GM12878 (cell line): ENCODE measurements at regions not wholly inside any gene's neighbourhood (a gene's known extent, or its start where the extent isn't known, plus 50 kb on each side); places are given as distances from the start of the nearest gene placed in this dataset.

ENCODE experiments used
- ATAC-seq: fragments of 200-7000 bp; cut with Tn5 transposase; 3 replicates; pipeline ENCODE4 v1.9.1; 2020; ENCODE audit warnings: mild to moderate bottlenecking, moderate library complexity
- BruUV-seq: library from RNA; stranded (reverse); fragments of 400-500 nt; replicated peaks from 2 replicates; lab custom pipeline; 2021; lab: Mats Ljungman, UMichigan
- CTCF ChIA-PET: fragments of 300-600 bp; sonication (Branson Sonifier 250); formaldehyde crosslinking; extraction: SDS; loops from one replicate; lab custom pipeline; 2021; ENCODE audit warnings: inconsistent platforms; lab: Yijun Ruan, JAX
- POLR2A ChIA-PET: fragments of 350-600 bp; formaldehyde crosslinking; extraction: SDS; loops from one replicate; lab custom pipeline; 2021; ENCODE audit warnings: inconsistent platforms; lab: Charles Lee
- RAD21 ChIA-PET: fragments of 300-600 bp; sonication (Branson Sonifier 250); formaldehyde crosslinking; loops from one replicate; lab custom pipeline; 2023; ENCODE audit warnings: antibody characterized with exemption; ENCODE audit not compliant: unreplicated experiment; lab: Charles Lee
- SMC1A ChIA-PET: fragments of 300-600 bp; sonication (Branson Sonifier 250); formaldehyde crosslinking; loops from one replicate; lab custom pipeline; 2023; ENCODE audit not compliant: unreplicated experiment, uncharacterized antibody; lab: Charles Lee
- DNase-seq: peaks from one replicate; pipeline ENCODE4 v3.0.0-alpha.2; 2011; ENCODE audit warnings: low read depth, low spot score
- FAIRE-seq: peaks from 3 replicates; lab custom pipeline; 2011; peaks lifted over from hg19 to GRCh38; lab: Jason Lieb, UNC
- H2AFZ ChIP-seq: 2 replicates; pipeline ENCODE4 v1.6.0; 2011; ENCODE audit warnings: low read depth, low read length, control low read depth; ENCODE audit not compliant: control insufficient read depth
- H3K27ac ChIP-seq: 2 replicates; pipeline ENCODE4 v1.5.1; 2011; ENCODE audit warnings: control low read depth; ENCODE audit not compliant: control insufficient read depth, insufficient read depth
- H3K27me3 ChIP-seq, 2 experiments: replicated peaks in 1 of 2; 2 replicates each; pipeline versions ENCODE4 v1.6.0 to v1.6.1; 2011; ENCODE audit warnings: low read length in 1 of 2; ENCODE audit not compliant: control insufficient read depth in 2 of 2, insufficient read depth in 2 of 2
- H3K36me3 ChIP-seq, 2 experiments: 2 replicates each; pipeline ENCODE4 v1.5.1; 2011; ENCODE audit warnings: low read length in 1 of 2; ENCODE audit not compliant: control insufficient read depth in 2 of 2, insufficient read depth in 2 of 2
- H3K4me1 ChIP-seq: 2 replicates; pipeline ENCODE4 v1.6.1; 2011; ENCODE audit warnings: mild to moderate bottlenecking, low read length, moderate library complexity, mixed read lengths; ENCODE audit not compliant: control insufficient read depth, insufficient read depth
- H3K4me2 ChIP-seq: 2 replicates; pipeline ENCODE4 v1.6.0; 2011; ENCODE audit warnings: control low read depth; ENCODE audit not compliant: control insufficient read depth, insufficient read depth
- H3K4me3 ChIP-seq: fragments of 200-600 bp; sonication (generic); 2 replicates; pipeline ENCODE4 v1.5.1; 2016
- H3K79me2 ChIP-seq: 2 replicates; pipeline ENCODE4 v1.6.0; 2011; ENCODE audit warnings: low read length; ENCODE audit not compliant: control insufficient read depth, insufficient read depth
- H3K9ac ChIP-seq: 2 replicates; pipeline ENCODE4 v1.8.0; 2011; ENCODE audit warnings: low read length, control low read depth, mixed read lengths; ENCODE audit not compliant: control insufficient read depth, insufficient read depth
- H3K9me3 ChIP-seq: replicated peaks from 3 replicates; pipeline ENCODE4 v1.5.1; 2011; ENCODE audit warnings: mild to moderate bottlenecking, low read length; ENCODE audit not compliant: control insufficient read depth, insufficient read depth
- H4K20me1 ChIP-seq: 2 replicates; pipeline ENCODE4 v1.6.0; 2011; ENCODE audit not compliant: control insufficient read depth, insufficient read depth
- CBFB ChIP-seq: IDR thresholded peaks from 2 replicates; pipeline ENCODE4 v1.6.1; 2016; ENCODE audit warnings: antibody characterized with exemption, low read depth
- IKZF2 ChIP-seq, 2 experiments: fragments of 450-650 bp; IDR thresholded peaks; 2 replicates each; pipeline ENCODE4 v1.6.1; 2017; ENCODE audit warnings: mild to moderate bottlenecking in 2 of 2, moderate library complexity in 2 of 2
- SIN3A ChIP-seq: IDR thresholded peaks from 2 replicates; pipeline ENCODE4 v1.6.1; 2012; ENCODE audit warnings: low read depth, low read length, improper control_type of control experiment
- SIX5 ChIP-seq: IDR thresholded peaks from 2 replicates; pipeline ENCODE4 v1.6.1; 2011; ENCODE audit warnings: mild to moderate bottlenecking, low read depth, low read length, moderate library complexity; ENCODE audit not compliant: severe bottlenecking
- TAF1 ChIP-seq: IDR thresholded peaks from 2 replicates; pipeline ENCODE4 v1.6.1; 2011; ENCODE audit warnings: mild to moderate bottlenecking, low read depth, low read length, borderline replicate concordance
- ZNF207 ChIP-seq: fragments of 450-650 bp; IDR thresholded peaks from 2 replicates; pipeline ENCODE4 v1.6.1; 2014; ENCODE audit warnings: antibody characterized with exemption, mild to moderate bottlenecking, borderline replicate concordance
- WGBS: methylation state at CpG from one replicate; pipeline ENCODE4 v1.1.6; 2016; ENCODE audit warnings: low lambda C conversion rate; ENCODE audit not compliant: insufficient replicate concordance, insufficient coverage; ENCODE audit errors: missing lambda C conversion rate; 5-methylcytosine and 5-hydroxymethylcytosine counted together
- in situ Hi-C: fragments of 300-500 bp; cut with MboI; formaldehyde crosslinking; loops from 9 replicates; pipeline ENCODE4 v1.14.3; 2018; ENCODE audit warnings: mixed read lengths
- intact Hi-C: fragments of 100-400 bp; cut with micrococcal nuclease; formaldehyde crosslinking; loops from one replicate; pipeline ENCODE4 v1.14.2; 2022; ENCODE audit not compliant: unreplicated experiment
- TF ChIP-seq, protein P1 (sequence below): fragments of 450-650 bp; IDR thresholded peaks from 2 replicates; pipeline ENCODE4 v1.6.1; 2017; ENCODE audit warnings: mild to moderate bottlenecking, moderate library complexity
- TF ChIP-seq, protein P2 (sequence below): fragments of 450-650 bp; IDR thresholded peaks from 2 replicates; pipeline ENCODE4 v1.6.1; 2017; ENCODE audit warnings: mild to moderate bottlenecking, low read depth, inconsistent platforms; ENCODE audit not compliant: poor library complexity, severe bottlenecking
- TF ChIP-seq, protein P3 (sequence below): fragments of 150-350 bp; IDR thresholded peaks from 2 replicates; pipeline ENCODE4 v1.6.1; 2014; ENCODE audit warnings: mild to moderate bottlenecking, low read depth, low read length
- TF ChIP-seq, protein P4 (sequence below): fragments of 450-650 bp; IDR thresholded peaks from 2 replicates; pipeline ENCODE4 v1.6.1; 2018; ENCODE audit warnings: mild to moderate bottlenecking, low read depth, moderate library complexity; ENCODE audit not compliant: partially characterized antibody

DNA sequence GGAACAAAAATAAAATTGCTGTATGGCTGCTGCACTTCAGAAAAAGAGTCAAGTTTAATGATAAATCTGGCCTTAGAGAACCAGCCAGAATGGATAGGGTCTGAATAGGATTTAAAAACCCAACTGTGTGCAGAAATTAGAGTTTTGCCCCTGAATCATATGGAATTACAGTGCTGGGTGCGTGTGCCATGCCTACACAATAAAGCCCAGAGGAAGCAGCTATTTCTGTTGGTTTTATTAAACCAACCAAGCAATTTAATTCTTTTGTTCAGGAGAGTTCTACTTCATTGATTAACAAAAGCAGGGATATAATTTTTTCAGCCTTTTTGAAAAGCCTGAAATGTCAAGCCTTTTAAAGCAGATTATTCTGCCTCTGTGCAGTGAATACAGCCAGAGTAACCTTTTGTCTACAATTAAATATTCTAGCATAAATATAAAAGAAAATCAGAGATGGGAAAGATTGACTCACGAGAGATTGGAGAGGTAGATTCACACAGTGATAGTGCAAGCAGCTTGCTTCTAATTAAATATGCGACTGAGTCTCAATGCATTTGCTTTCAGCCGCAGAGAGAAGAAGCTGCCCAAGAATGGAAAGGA is 66.7 kb upstream of the DNAJC19 start:
- no peaks in the 10 kb centered on the region for H3K27me3 ChIP-seq
- H3K36me3 ChIP-seq = no peaks in the 10 kb centered on the region
- 33% methylated on average over 4 of the region's 4 CpGs for WGBS
- no peak overlapping the region for H3K27ac ChIP-seq
- SMC1A ChIA-PET = interaction anchor here (1.3 kb wide), 1 partner anchor 9 kb away, joined by 3 read pairs; no protein-coding TSS in a partner anchor
- BruUV-seq = no TSS peak
- no peak for FAIRE-seq
- ATAC-seq = no peak
- intact Hi-C loops = no loop called here
- no peak for DNase-seq
- H3K9ac ChIP-seq = no peak overlapping the region
- POLR2A ChIA-PET = no interaction called here
- H3K9me3 ChIP-seq = no peaks in the 10 kb centered on the region
- TF ChIP-seq SIN3A (no peak), TAF1 (no peak), ZNF207 (no peak), SIX5 (no peak), IKZF2 (IDR thresholded peaks at IDR 0.05) (no peak), CBFB (no peak)
- TF ChIP-seq, protein P1, sequence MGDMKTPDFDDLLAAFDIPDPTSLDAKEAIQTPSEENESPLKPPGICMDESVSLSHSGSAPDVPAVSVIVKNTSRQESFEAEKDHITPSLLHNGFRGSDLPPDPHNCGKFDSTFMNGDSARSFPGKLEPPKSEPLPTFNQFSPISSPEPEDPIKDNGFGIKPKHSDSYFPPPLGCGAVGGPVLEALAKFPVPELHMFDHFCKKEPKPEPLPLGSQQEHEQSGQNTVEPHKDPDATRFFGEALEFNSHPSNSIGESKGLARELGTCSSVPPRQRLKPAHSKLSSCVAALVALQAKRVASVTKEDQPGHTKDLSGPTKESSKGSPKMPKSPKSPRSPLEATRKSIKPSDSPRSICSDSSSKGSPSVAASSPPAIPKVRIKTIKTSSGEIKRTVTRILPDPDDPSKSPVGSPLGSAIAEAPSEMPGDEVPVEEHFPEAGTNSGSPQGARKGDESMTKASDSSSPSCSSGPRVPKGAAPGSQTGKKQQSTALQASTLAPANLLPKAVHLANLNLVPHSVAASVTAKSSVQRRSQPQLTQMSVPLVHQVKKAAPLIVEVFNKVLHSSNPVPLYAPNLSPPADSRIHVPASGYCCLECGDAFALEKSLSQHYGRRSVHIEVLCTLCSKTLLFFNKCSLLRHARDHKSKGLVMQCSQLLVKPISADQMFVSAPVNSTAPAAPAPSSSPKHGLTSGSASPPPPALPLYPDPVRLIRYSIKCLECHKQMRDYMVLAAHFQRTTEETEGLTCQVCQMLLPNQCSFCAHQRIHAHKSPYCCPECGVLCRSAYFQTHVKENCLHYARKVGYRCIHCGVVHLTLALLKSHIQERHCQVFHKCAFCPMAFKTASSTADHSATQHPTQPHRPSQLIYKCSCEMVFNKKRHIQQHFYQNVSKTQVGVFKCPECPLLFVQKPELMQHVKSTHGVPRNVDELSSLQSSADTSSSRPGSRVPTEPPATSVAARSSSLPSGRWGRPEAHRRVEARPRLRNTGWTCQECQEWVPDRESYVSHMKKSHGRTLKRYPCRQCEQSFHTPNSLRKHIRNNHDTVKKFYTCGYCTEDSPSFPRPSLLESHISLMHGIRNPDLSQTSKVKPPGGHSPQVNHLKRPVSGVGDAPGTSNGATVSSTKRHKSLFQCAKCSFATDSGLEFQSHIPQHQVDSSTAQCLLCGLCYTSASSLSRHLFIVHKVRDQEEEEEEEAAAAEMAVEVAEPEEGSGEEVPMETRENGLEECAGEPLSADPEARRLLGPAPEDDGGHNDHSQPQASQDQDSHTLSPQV = no peak
- TF ChIP-seq, protein P2, sequence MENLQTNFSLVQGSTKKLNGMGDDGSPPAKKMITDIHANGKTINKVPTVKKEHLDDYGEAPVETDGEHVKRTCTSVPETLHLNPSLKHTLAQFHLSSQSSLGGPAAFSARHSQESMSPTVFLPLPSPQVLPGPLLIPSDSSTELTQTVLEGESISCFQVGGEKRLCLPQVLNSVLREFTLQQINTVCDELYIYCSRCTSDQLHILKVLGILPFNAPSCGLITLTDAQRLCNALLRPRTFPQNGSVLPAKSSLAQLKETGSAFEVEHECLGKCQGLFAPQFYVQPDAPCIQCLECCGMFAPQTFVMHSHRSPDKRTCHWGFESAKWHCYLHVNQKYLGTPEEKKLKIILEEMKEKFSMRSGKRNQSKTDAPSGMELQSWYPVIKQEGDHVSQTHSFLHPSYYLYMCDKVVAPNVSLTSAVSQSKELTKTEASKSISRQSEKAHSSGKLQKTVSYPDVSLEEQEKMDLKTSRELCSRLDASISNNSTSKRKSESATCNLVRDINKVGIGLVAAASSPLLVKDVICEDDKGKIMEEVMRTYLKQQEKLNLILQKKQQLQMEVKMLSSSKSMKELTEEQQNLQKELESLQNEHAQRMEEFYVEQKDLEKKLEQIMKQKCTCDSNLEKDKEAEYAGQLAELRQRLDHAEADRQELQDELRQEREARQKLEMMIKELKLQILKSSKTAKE = no peak
- TF ChIP-seq, protein P3, sequence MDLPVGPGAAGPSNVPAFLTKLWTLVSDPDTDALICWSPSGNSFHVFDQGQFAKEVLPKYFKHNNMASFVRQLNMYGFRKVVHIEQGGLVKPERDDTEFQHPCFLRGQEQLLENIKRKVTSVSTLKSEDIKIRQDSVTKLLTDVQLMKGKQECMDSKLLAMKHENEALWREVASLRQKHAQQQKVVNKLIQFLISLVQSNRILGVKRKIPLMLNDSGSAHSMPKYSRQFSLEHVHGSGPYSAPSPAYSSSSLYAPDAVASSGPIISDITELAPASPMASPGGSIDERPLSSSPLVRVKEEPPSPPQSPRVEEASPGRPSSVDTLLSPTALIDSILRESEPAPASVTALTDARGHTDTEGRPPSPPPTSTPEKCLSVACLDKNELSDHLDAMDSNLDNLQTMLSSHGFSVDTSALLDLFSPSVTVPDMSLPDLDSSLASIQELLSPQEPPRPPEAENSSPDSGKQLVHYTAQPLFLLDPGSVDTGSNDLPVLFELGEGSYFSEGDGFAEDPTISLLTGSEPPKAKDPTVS = no peak
- TF ChIP-seq, protein P4, sequence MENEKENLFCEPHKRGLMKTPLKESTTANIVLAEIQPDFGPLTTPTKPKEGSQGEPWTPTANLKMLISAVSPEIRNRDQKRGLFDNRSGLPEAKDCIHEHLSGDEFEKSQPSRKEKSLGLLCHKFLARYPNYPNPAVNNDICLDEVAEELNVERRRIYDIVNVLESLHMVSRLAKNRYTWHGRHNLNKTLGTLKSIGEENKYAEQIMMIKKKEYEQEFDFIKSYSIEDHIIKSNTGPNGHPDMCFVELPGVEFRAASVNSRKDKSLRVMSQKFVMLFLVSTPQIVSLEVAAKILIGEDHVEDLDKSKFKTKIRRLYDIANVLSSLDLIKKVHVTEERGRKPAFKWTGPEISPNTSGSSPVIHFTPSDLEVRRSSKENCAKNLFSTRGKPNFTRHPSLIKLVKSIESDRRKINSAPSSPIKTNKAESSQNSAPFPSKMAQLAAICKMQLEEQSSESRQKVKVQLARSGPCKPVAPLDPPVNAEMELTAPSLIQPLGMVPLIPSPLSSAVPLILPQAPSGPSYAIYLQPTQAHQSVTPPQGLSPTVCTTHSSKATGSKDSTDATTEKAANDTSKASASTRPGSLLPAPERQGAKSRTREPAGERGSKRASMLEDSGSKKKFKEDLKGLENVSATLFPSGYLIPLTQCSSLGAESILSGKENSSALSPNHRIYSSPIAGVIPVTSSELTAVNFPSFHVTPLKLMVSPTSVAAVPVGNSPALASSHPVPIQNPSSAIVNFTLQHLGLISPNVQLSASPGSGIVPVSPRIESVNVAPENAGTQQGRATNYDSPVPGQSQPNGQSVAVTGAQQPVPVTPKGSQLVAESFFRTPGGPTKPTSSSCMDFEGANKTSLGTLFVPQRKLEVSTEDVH = no peak
- no peak overlapping the region for H3K4me3 ChIP-seq
- no peak overlapping the region for H2AFZ ChIP-seq
- H3K79me2 ChIP-seq = no peaks in the 10 kb centered on the region
- CTCF ChIA-PET = no interaction called here
- no peaks in the 10 kb centered on the region for H3K4me1 ChIP-seq
- RAD21 ChIA-PET = no interaction called here
- H3K4me2 ChIP-seq = no peak overlapping the region
- in situ Hi-C loops = no loop called here
- H4K20me1 ChIP-seq = no peaks in the 10 kb centered on the region
